ENCODE measurements at regions not wholly inside any gene's neighbourhood (a gene's known extent, or its start where the extent isn't known, plus 50 kb on each side); places are given as distances from the start of the nearest gene placed in this dataset.
"Not testable (repeated sequence)": the region's sequence is repeated elsewhere in the genome, so short reads cannot be mapped to it uniquely, and the experiment has no call there.

DNA sequence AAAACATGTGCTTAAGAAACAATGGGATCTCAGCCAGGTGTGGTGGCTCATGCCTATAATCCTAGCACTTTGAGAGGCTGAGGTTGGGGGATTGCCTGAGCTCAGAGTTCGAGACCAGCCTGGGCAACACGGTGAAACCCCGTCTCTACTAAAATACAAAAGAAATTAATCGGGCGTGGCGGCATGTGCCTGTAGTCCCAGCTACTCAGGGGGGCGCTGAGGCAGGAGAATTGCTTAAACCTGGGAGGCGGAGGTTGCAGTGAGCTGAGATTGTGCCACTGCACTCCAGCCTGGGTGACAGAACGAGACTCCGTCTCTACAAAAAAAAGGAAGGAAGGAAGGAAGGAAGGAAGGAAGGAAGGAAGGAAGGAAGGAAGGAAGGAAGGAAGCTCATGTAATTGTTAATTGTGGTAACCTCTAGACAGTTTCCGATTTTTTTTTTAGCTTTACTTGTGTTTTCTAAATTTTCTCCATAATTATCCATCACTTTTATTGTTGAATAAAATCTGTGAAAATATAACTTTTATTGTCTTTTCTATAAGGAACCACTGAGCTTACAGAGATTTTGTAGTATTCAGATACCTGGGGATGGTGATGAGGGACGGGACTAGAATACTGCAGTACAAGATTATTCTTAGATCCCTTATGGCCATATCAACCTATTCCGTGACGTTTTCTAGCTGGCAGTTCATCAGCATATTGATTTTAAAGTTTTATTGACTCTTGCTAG, 506.9 kb downstream of the NR2F2 start:
- no peak for DNase-seq

DNA sequence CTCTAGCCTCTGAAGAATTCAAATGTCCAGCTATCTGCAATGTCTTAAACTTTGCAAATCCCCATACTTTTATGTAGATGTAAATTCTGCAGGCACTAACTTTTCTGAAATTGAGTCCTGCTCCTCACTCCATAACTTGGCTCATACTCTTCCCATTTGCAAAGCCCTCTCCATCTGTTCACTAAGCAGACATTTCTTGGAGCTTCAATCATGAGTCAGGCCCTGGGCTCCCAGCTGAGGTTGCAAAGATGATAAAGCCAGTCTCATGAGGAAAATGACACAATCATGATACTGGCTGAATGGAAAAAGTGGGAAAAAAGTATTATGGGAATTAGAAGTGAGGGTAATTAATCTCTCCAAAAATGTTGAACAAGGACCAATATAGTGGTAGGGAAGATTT, 507.6 kb downstream of the NR2F2 start:
- DNase-seq, result no peak

DNA sequence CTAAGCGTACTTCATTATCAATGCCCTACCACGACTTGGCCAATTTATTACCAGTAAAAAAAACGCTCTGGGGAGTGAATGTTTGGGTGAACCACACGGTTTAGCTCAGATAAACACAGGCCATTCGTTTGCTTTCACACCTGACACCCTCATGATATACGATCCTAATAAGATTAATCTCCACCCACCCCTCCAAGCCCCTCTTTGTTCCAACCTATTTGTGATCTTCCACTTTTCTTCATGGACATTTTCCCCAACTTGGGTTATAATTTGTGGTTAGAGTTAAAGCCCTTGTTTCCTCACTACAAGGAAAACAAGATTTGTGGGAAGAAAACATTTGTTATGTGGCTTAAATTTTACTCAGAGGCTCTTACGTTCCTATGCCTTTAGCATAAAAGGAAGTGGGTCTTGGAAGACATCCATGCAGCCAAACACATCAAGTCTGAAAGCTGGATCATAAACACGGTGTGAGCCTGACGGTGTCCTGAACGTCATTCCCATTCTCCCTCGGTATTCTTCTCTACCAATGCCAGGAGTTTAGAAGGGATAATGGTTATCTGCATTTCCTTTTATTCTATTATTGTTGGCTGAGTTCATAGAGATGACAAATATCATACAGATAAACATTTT, 518.9 kb downstream of the NR2F2 start:
- DNase-seq, result no peak

DNA sequence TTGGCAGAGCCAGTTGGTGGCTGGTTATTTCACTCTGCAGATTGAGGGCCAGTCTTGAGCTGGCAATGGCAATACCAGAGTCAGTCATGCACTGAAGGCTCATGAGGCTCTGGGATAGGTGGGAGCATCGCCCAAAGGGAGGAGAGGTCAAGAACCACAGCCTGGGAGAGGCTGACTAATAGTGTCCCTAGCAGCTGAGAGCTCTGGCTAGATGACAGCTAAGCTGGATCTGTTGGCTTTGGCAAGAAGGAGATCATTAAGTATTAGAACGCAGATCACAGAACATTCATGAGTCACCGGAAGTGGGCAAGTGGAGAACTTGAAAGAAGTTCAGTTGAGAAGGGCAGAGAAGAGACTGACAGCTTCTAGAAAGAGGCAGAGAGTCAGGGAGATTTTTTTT, 521.1 kb downstream of the NR2F2 start:
- DNase-seq, result no peak

DNA sequence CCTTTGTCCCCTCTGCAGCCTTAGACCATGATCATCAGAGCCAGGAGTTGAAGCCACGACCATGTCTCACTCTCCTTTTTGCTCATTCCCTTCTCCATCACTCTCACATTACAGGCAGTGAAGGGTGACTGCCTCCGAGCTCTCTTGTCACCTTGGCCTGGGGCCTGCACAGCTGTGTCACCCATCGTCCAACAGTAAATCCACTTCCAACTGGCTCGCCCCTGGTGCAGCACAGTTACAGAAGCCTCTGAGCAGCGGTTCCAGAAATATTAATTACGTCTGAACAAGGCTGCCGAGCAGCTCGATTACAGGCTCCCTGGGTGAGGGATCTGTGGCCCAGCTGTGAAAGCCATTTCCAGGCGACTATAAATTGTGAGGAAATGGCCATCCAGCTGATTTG, 528.2 kb downstream of the NR2F2 start:
- no peak for DNase-seq

DNA sequence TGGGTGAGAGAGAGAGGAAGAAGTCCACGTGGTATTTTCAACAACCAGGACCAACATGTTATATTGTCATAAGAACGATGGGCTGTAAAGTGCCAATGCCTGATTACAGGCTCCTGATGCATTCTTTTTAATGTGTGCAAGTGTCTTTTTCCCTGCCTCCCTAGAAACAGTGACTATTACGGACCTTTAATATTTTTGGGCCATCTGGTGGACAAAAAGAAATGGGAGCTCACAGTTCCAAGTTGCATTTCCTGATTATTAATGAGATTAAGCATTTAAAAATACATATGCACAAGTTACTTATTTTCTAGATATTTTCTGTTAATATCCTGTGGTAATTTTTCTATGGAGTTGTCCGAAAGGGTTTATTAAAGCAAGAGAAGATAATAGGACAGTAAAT, 530.2 kb downstream of the NR2F2 start:
- DNase-seq, result no peak

DNA sequence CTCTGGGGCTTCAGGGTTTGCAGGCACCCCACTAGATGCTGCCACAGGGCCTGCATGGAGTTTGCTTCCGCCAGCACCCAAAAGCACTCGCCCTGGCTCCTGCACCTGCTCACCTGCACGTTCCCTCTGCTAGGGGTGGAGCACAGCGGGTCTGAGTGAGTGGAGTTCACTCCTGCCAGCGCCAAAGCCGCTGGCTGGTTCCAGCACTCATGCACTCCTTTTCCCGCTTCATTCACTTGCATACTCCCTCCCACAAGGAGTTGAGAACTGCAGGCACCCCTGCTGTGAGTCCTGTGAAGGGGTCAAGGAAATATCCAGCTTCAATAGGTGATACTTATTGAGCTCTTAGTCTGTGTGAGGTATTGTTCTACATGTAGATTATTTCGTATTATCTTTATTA, 537.5 kb downstream of the NR2F2 start:
- no peak for DNase-seq

DNA sequence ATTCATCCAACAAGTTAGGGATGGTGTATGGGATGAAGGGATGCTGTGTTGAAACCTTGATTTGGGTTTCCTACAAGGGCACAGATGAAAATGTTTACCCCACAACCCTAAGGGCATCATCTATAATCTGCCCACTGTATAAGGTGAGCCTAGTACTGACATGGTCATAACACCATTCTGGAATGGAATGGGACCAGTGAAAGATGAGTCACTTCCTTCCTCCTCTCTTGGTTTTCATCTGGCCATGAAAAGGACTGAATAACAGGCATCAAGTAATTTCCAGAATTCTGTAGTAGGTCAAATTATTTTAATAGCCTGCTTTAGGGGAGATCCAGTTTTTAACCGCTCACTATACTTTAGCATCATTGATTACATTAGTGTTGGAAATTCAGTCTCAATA, 538.6 kb downstream of the NR2F2 start:
- no peak for DNase-seq

DNA sequence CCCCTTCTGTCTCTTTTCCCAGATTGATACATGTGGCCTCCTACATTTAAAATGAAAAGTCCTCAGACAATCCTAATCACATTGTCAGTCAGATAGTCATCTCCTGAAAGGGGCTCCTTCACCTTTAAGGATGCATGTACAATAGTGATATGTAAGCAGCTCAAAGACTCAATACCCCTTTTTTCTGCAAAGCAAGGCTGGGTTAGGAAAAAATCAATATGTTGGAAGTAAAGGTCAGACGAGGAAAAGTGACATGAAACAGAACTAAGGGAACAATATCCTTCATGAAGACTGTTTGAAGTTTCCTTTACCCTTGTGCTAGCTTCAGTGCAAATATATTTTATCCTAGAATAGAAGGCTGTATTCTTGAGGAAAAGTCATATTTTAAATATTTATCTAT, 539.3 kb downstream of the NR2F2 start:
- DNase-seq, result no peak

DNA sequence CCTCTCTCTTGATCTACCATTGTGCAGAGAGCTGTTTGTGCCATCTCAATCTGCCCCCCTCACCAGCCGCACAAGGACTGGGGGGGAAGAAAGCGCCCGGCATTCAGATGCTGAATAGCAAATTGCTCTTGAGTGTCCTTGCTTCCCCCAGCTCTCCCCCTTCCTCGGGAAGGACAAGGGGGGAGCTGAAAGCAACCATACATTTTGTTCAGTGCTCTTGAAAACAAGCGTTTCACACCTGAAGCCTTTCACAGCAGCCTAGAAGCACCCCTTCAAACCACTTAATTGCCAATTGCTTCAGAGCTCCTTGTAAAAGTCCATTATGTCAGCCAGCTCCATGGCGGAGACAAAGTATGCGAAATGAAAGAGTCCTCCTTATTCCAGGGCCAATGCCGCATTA, 540.1 kb downstream of the NR2F2 start:
- DNase-seq, result no peak

DNA sequence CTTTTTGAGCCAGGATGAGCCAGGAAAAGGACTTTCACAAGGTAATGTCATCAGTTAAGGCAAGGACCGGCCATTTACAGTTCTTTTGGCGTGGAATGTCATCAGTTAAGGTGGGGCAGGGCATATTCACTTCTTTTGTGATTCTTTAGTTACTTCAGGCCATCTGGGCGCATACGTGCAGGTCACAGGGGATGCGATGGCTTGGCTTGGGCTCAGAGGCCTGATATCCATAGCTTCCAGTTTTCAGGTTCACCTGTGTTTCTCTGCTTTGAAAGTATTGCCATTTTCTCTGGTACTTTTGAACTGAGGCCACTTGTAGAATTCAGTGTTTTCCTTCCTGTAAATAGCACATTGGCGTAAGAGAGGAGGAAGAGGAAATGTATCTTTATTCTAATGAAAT, 546.9 kb downstream of the NR2F2 start:
- DNase-seq, result not testable (repeated sequence)

DNA sequence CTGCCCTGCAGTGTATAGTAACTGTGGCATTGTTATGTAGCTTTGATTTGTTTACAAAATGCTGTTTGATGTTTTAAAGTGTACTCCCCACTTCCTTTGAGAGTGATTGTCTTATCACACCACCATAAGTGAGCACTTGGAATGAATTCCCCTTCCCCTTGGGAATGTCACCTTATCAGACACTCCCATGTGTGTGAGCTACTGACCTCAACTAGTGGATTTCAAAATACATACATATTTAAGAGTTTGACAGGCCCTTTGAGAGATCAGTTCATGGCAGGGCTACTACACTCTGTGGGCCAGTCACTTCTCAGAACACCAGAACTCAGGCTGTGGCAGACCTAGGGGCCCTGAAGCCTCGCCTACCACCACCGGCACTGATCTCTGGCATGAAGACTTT, 547.6 kb downstream of the NR2F2 start:
- DNase-seq, result no peak

DNA sequence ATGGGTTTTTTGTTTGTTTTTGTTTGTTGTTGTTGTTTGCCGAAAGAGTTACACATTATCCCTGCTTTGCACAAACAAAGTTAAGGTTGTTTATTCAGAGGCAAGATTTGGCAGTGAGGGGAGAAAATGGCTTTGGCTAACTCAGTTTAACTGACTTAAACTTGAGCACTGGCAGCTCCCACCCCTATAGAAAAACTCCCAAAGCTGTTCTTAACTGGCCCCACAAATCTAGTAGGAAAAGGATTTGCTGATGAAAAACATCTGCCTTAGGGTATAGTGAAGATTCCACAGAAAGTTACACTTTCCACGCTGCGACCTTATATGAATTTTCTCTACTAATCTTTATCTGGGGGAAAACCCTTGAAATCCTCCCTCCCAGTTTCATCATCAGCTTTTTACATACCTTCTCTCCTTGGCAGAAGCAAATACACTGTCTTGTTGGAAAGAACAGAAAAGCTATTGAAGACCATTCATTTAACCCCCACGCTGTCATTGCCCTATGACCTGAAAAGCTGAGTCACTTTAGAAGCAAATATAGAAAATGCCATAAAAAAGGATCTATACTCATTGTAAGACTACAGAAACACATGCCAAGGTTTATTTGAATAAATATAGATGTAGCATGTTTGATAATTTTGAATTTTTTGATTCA, 551.7 kb downstream of the NR2F2 start:
- no peak for DNase-seq

DNA sequence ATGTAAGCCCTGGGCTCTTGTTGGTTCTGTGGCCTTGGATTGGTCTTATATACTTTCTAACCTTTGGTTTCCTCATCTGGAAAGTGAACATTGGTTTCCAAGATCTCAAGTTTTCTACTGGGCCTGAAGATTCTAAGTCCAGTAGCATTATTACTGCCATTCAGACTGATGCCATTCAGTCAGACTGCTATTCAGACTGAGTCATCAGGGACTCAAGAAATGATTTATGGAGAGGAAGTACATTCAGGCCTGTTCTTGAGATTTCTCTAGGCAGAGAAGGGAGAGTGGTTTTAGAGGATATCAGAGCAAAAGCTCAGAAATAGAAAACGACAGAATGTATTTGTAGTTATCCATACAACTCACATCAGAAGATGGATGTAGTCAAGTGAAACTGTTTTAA, 557.2 kb downstream of the NR2F2 start:
- no peak for DNase-seq

DNA sequence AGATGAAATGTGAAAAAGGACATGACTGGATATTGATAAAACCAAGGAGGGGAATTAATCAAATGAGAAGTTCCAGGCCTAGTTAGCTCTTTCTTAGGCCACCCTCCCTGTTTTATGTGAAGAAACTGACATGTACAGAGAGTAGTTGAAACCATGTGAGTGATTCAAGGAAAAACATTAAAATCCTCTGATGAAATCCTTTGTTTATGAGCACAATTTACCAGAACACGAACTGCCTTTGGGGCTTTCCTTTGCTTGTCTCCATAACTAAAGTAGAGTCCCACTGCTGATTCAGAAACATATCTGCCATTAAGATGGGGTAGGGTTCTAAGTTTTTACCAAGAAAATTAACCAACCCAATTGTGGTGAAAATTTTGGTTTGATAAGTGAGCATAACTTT, 558.3 kb downstream of the NR2F2 start:
- no peak for DNase-seq

DNA sequence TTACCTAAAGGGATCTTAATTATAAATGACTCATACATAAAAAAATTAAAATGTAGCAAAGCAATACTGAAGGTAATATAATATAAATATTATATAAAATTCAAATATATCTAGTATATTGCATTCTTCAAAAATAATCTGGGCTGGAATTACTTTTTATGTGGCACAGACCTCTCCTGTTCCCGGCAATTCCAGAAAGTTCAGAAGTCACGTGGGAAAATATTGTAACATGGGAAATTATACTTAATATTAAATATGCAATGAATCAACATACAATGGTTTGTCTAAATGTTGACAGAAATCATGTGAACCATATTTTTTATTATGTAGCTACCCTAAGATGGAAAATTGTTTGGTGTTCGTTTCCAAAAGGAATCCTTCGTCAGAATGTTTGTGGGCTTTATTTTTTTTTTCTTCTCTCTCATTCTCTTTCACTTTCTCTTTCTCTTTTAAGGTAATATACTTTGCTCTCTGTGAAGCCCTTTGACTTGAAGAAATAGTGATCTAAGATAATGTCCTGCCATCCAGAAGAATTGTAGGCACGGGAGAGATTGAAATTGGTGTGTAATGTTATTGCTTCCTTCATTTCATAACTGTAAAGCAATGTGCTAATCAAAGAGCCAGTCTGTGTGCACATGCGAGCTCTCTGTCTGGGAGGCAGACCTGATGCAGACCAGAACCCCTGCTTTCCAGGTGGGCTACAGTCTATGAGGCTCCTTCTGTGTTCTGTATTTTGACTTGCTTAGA, 559.4 kb downstream of the NR2F2 start:
- no peak for DNase-seq

DNA sequence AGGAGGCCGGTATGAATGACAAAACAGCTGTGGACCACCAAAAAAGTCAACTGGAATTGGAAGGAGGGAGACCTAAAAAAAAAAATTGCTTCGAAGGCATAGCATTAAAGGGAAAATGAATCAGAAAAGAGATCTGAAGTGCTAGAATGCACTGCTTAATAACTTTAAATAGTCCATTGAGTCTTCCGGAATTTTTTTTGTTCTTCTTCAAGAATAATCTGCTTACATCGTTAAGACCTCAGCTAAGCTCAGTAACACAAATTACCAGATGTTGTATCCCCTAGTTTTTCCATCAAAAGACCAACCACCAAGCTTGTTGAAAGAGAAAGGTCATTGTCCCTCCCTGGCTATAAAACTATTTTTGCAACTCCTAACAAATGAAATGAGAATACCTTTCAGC, 560.5 kb downstream of the NR2F2 start:
- DNase-seq, result no peak

DNA sequence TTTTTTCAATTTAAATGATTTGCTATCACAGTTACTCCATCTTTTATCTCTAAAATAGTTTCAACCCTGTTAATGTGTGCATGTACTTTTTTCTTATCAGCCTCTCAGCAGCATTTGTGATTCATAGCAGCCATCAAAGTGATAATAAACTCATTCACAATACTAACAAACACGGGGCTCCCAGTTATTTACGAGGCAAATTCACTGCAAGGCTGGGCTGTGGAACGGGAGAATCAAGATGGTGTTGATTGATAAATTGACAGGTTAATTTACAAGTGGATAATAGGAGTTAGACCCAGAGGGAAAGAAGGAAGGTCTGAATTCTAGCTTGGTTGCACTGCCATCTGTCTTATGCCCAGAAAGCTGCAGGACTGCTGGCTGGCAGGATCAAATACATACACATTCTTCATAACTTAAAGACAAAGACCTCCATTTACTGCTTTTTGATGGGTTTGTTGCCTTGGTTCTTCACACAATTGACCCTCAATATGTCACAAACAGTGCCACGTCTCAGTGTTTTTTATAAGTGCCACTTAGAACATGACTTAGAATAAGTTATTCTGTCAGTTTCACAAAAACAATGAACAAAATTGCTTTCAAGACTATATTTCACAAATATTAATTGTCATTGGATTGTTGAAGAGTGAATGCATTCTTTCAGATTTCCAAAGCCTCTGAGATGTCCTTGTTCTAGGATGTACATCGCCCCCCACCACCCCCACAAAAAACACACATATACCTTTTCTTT, 562.8 kb downstream of the NR2F2 start:
- peak in 2 of 14 donors; percentile 0 to 1 for DNase-seq

DNA sequence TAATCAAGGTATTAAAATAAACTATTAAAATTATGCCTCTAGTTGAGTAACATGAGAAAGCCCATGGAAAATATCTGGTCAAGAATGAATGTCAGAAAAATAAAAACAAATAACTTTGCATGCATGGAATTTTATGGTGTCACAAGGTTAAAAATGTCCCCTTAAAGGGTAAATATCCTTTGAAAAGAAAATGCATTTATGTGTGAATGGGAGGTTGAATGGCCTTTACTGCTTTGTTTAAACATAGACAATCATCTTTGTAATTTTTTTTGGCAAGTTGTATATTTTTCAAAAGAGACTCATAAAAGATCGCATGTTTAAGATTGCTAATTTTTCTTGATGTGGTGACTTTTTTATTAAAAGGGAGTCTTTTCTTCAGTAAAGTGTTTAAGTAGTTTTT, 564.2 kb downstream of the NR2F2 start:
- DNase-seq, result no peak

DNA sequence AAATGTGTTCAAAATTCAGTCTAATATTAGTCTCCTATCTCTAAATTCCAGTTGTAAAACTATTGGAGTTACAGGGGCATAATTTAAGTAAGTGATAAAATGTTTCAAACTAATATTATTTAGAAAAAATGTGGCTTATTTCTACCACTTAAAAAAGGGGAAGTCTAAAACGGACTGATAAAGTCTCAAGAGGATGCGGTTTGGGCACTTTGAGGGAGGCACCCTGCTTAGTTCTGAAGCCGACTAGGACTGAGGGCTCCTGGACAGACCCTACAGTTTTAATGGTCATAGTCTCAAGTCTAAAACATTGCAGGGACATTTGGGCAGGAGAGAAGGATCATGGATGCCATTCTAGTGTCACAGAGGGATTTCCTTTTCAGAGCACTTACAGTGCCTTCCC, 566.3 kb downstream of the NR2F2 start:
- DNase-seq, result no peak

DNA sequence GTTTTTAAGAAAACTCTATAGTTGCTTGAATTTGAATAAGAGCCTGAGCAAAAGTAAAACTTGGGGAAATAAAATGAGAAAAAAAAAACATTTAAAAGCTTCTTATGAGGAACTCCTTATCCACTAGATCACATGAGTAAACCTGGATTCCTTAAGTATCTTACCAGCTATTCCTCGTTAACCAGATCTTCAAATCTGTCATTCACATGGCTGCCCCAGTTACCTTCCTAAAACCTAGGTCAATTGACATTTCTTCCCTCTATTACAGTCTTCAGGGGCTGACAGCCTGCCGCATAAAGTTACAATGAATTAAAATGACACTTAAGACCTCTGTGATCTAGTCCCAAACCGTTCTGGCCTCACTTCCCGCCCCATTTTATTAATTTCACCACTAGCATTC, 583.6 kb downstream of the NR2F2 start:
- no peak for DNase-seq

DNA sequence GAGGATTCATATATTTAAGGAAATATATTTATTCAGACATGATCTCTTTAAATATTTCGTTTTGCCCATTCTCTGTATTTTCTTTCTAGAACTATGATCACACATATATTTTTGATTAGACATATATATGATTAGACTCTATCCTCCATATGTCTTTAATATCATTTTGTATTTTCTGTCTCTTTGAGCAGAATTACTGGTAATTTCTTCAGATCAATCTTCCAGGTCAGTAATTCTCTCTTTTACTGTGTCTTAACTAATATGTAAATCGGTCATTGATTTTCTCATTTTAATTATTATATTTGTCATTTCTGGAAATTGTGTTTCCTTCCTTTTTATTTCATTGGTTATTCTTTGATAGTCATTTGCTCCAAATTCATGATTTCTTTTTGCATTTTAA, 586.2 kb downstream of the NR2F2 start:
- DNase-seq, result no peak

DNA sequence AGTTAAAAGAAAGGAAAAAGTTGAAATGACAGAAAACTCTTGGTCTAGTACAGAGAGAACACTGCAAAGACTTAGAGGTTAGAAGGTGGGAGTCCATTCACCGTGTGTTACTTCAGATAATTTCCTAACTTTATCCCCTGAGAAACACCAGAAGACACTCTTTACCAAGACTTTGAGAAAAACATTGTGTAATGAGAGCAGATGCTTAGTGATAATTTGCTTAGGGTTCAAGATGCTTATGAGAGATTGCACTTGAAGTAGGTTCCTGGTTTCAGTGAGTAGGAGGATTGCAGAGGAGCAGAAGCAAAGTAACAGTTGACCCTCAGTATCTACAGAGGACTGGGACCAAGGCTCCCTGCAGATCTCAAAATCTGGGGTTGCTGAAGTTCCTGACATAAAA, 594.1 kb downstream of the NR2F2 start:
- DNase-seq, result no peak

Data from C1 segment of cervical spinal cord (tissue), 14 donors.